ENCODE measurements at regions not wholly inside any gene's neighbourhood (a gene's known extent, or its start where the extent isn't known, plus 50 kb on each side); places are given as distances from the start of the nearest gene placed in this dataset.

- Histone ChIP-seq H3K4me1 (ENCODE audit: control insufficient read depth in 1 of 2, insufficient read depth in 2 of 2, low read length in 2 of 2) (no peaks in the 10 kb centered on the region), H3K9me2 (ENCODE audit: insufficient read depth) (no peaks in the 10 kb centered on the region), H3K4me3 (replicated peaks in 1 of 2; ENCODE audit: low read depth in 1 of 2, low read length in 2 of 2) (no peak overlapping the region), H3K4me2 (ENCODE audit: low read length) (no peak overlapping the region), H3K79me2 (ENCODE audit: insufficient read depth, low read length) (no peaks in the 10 kb centered on the region), H3K9ac (ENCODE audit: low read length) (no peak overlapping the region), H2AFZ (ENCODE audit: low read depth, low read length, poor library complexity, severe bottlenecking) (no peak overlapping the region), H3K36me3 (ENCODE audit: control insufficient read depth in 1 of 2, insufficient read depth in 2 of 2, low read length in 2 of 2) (no peaks in the 10 kb centered on the region), H3K27me3 (ENCODE audit: insufficient read depth, low read length) (peaks cover 15% of the 10 kb centered on the region; the same call in 1 of the 2 replicates), H3K9me3 (ENCODE audit: control insufficient read depth in 1 of 2, insufficient read depth in 1 of 2, low read depth in 1 of 2, low read length in 2 of 2) (peaks cover 0 to 5% of the 10 kb centered on the region in 2 experiments; a peak in 1 of 4 replicates), H4K20me1 (ENCODE audit: insufficient read depth) (no peaks in the 10 kb centered on the region), H3K27ac (ENCODE audit: low read depth, low read length) (no peak overlapping the region)
- BruUV-seq (replicated peaks) = no TSS peak
- ChIA-PET RAD21 (ENCODE audit: low non-redundant PET in 1 of 2, low total read pairs in 2 of 2, uncharacterized antibody in 2 of 2, unreplicated experiment in 2 of 2) (no interaction called here), CTCF (interaction anchor here (0.9 kb wide), 1 partner anchor 65 kb away, joined by 3 read pairs; the partner anchor contains the start of gene NDUFS6), POLR2A (no interaction called here)
- intact Hi-C loops (cut with micrococcal nuclease) = no loop called here
- no peak for ATAC-seq
- TF ChIP-seq YY1 (IDR thresholded peaks at IDR 0.05; ENCODE audit: extremely low read depth, insufficient replicate concordance, low read depth, low read length) (no peak), CEBPB (IDR thresholded peaks at IDR 0.05; ENCODE audit: low read depth) (no peak), ZNF274 (IDR thresholded peaks at IDR 0.05; ENCODE audit: low read depth, low read length) (no peak), POLR2AphosphoS5 (IDR thresholded peaks at IDR 0.05; ENCODE audit: low read depth, low read length) (no peak), SIN3A (IDR thresholded peaks at IDR 0.05; ENCODE audit: low read depth) (no peak), JUND (IDR thresholded peaks at IDR 0.05) (no peak), EZH2 (IDR thresholded peaks at IDR 0.05) (no peak), SP1 (IDR thresholded peaks at IDR 0.05; ENCODE audit: low read depth) (no peak), RAD21 (IDR thresholded peaks at IDR 0.05; ENCODE audit: low read depth) (no peak), SRF (IDR thresholded peaks at IDR 0.05; ENCODE audit: low read depth) (no peak), ELF1 (IDR thresholded peaks at IDR 0.05; ENCODE audit: borderline replicate concordance, low read depth) (no peak), FOSL1 (IDR thresholded peaks at IDR 0.05; ENCODE audit: low read depth) (no peak), ZFX (IDR thresholded peaks at IDR 0.05) (no peak), EZH2phosphoT487 (IDR thresholded peaks at IDR 0.05; ENCODE audit: borderline replicate concordance) (no peak), POLR2A (IDR thresholded peaks at IDR 0.05; ENCODE audit: borderline replicate concordance, extremely low read depth, insufficient read depth, insufficient read length) (no peak)
- TF ChIP-seq, protein P1, sequence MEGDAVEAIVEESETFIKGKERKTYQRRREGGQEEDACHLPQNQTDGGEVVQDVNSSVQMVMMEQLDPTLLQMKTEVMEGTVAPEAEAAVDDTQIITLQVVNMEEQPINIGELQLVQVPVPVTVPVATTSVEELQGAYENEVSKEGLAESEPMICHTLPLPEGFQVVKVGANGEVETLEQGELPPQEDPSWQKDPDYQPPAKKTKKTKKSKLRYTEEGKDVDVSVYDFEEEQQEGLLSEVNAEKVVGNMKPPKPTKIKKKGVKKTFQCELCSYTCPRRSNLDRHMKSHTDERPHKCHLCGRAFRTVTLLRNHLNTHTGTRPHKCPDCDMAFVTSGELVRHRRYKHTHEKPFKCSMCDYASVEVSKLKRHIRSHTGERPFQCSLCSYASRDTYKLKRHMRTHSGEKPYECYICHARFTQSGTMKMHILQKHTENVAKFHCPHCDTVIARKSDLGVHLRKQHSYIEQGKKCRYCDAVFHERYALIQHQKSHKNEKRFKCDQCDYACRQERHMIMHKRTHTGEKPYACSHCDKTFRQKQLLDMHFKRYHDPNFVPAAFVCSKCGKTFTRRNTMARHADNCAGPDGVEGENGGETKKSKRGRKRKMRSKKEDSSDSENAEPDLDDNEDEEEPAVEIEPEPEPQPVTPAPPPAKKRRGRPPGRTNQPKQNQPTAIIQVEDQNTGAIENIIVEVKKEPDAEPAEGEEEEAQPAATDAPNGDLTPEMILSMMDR (IDR thresholded peaks at IDR 0.05 in 2 of 3, conservative IDR thresholded peaks at IDR 0.05 in 1 of 3; ENCODE audit: borderline replicate concordance in 1 of 3, insufficient read depth in 1 of 3, low read depth in 2 of 3, low read length in 2 of 3) = no peak
- TF ChIP-seq, protein P2, sequence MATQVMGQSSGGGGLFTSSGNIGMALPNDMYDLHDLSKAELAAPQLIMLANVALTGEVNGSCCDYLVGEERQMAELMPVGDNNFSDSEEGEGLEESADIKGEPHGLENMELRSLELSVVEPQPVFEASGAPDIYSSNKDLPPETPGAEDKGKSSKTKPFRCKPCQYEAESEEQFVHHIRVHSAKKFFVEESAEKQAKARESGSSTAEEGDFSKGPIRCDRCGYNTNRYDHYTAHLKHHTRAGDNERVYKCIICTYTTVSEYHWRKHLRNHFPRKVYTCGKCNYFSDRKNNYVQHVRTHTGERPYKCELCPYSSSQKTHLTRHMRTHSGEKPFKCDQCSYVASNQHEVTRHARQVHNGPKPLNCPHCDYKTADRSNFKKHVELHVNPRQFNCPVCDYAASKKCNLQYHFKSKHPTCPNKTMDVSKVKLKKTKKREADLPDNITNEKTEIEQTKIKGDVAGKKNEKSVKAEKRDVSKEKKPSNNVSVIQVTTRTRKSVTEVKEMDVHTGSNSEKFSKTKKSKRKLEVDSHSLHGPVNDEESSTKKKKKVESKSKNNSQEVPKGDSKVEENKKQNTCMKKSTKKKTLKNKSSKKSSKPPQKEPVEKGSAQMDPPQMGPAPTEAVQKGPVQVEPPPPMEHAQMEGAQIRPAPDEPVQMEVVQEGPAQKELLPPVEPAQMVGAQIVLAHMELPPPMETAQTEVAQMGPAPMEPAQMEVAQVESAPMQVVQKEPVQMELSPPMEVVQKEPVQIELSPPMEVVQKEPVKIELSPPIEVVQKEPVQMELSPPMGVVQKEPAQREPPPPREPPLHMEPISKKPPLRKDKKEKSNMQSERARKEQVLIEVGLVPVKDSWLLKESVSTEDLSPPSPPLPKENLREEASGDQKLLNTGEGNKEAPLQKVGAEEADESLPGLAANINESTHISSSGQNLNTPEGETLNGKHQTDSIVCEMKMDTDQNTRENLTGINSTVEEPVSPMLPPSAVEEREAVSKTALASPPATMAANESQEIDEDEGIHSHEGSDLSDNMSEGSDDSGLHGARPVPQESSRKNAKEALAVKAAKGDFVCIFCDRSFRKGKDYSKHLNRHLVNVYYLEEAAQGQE (IDR thresholded peaks at IDR 0.05; ENCODE audit: low read depth) = no peak
- TF ChIP-seq, protein P3, sequence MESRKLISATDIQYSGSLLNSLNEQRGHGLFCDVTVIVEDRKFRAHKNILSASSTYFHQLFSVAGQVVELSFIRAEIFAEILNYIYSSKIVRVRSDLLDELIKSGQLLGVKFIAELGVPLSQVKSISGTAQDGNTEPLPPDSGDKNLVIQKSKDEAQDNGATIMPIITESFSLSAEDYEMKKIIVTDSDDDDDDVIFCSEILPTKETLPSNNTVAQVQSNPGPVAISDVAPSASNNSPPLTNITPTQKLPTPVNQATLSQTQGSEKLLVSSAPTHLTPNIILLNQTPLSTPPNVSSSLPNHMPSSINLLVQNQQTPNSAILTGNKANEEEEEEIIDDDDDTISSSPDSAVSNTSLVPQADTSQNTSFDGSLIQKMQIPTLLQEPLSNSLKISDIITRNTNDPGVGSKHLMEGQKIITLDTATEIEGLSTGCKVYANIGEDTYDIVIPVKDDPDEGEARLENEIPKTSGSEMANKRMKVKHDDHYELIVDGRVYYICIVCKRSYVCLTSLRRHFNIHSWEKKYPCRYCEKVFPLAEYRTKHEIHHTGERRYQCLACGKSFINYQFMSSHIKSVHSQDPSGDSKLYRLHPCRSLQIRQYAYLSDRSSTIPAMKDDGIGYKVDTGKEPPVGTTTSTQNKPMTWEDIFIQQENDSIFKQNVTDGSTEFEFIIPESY (IDR thresholded peaks at IDR 0.05; ENCODE audit: extremely low read depth, insufficient replicate concordance, low read length) = no peak
- no peak for DNase-seq (ENCODE audit: low read depth, low spot score)
These were observed 63.6 kb downstream of the MRPL36 start for GRCh38 chr5:1736065-1736464.
